ENCODE measurements at regions not wholly inside any gene's neighbourhood (a gene's known extent, or its start where the extent isn't known, plus 50 kb on each side); places are given as distances from the start of the nearest gene placed in this dataset.
A peak's percentile ranks its signal among the peaks of the same experiment; 100 is the strongest.

DNA sequence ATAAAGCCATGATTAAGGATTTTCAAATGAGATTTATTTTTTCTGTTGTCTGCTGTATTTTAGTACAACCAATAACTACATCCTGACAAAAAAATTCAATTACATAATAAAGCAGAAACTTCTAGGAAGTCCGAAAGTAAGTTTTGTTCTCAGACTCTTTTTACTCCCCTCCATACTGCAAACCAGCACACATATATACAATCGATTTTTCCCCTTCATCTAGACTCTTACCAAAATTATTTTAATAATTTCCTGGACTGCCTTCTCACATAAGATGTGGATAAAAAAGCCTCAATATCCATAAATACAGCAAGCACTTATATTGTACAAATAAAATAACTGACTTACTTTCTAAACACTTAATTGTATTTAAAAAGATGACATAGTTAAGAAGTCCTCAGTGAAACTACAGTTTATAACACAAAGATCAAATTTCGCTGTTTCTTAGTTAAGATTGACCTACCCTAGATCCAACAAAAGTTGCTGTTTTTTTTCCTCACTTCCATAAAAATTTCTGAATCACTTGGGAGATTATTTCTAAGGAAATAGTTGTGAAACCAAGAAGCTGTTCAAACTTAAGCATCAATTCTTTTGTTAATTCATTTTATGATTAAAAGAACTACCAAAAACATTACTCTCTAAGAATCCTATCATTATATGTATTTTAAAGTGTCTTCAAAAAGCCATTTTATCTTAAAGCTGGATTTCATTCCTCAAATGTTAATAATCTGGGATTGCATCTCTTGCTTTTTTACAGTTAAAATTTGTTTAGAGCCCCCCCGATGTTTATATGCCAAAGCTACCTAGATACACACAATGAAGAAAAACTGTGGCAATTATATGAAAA lies 74.7 kb upstream of the IFNE start:
- TF ChIP-seq, protein P1, sequence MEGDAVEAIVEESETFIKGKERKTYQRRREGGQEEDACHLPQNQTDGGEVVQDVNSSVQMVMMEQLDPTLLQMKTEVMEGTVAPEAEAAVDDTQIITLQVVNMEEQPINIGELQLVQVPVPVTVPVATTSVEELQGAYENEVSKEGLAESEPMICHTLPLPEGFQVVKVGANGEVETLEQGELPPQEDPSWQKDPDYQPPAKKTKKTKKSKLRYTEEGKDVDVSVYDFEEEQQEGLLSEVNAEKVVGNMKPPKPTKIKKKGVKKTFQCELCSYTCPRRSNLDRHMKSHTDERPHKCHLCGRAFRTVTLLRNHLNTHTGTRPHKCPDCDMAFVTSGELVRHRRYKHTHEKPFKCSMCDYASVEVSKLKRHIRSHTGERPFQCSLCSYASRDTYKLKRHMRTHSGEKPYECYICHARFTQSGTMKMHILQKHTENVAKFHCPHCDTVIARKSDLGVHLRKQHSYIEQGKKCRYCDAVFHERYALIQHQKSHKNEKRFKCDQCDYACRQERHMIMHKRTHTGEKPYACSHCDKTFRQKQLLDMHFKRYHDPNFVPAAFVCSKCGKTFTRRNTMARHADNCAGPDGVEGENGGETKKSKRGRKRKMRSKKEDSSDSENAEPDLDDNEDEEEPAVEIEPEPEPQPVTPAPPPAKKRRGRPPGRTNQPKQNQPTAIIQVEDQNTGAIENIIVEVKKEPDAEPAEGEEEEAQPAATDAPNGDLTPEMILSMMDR (conservative IDR thresholded peaks at IDR 0.05; ENCODE audit: low read length), result no peak
- peak overlapping the region; percentile 76 for H3K4me3 ChIP-seq (ENCODE audit: low read length)
- no peak for DNase-seq (ENCODE audit: low read depth)

DNA sequence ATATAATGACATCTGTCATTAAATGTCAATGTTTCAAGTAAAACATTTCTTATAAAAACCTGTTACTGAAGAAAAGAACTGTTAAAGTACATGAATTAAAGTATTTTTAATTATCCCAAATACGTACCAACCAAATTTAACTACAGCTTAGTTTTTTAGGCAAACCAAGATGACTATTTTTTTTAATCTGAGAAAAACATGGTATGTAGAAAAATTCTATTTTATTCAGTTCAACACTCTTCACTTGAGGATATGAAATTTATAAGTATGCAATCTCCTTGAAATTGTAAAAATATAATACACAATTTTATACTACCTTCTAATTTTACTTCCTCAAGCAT lies 75.3 kb upstream of the IFNE start:
- peak overlapping the region; percentile 76 for H3K4me3 ChIP-seq (ENCODE audit: low read length)
- DNase-seq (ENCODE audit: low read depth), result no peak
- TF ChIP-seq, protein P1 (conservative IDR thresholded peaks at IDR 0.05; ENCODE audit: low read length), result no peak

DNA sequence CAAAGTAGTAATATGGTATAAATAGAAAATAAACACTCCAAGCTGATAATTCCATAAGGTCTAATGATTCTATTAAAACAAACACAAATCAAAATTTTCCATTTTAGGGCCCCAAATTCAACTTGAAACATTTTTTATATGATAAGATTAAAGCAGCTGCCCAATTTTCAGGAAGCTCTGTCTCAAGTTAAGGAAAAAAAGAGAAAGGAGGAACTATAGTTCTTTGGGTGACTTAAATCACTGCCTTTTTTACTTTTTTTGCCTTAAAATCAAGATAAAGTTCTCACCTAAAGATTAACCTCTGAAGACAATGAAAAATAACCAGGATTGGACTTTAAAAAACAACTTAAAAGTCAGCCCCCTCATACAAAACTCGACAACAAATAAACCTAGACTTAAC lies 76.0 kb upstream of the IFNE start:
- TF ChIP-seq, protein P1 (conservative IDR thresholded peaks at IDR 0.05; ENCODE audit: low read length), result no peak
- DNase-seq (ENCODE audit: low read depth), result no peak
- H3K4me3 ChIP-seq (ENCODE audit: low read length), result peak overlapping the region; percentile 76

DNA sequence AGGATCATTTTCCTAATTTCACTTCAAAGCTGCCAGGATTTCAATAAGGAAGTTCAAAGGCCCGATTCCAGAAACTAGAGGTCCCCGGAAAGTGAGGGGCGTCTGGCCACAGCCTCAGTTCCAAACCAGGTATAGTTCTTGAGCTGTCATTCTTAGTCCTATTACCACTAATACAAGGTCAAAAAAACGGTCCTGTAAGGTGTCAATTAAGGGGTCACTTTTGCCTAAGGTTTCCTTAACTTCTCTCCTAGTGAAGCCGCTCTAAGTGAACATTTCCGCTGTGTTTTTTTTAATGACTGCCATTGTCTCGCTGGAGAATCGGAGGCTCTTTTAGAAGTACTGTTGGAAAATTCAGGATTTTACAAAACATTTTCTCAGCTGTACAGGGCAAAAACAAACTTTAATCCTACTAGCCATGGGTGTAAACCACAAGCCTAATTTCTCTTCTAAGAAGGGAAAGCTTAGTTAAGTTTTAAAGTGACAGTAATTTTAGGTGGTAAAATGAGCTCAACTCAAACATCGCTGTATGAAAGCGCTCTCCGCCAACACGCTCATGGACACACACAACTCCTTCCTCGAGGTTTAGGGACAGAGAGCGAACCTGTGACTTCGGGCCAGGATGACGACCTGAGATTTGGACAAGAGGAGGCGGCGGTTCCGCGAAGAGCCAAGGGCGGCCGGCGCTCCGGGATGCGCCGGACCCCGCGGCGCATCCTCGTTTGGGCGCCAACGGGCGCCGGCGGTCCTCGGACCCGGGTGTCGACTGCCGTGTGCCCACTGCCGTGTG lies 76.7 kb upstream of the IFNE start:
- H3K4me3 ChIP-seq (ENCODE audit: low read length), result peak overlapping the region; percentile 76
- TF ChIP-seq, protein P1 (conservative IDR thresholded peaks at IDR 0.05; ENCODE audit: low read length), result no peak
- no peak for DNase-seq (ENCODE audit: low read depth)

DNA sequence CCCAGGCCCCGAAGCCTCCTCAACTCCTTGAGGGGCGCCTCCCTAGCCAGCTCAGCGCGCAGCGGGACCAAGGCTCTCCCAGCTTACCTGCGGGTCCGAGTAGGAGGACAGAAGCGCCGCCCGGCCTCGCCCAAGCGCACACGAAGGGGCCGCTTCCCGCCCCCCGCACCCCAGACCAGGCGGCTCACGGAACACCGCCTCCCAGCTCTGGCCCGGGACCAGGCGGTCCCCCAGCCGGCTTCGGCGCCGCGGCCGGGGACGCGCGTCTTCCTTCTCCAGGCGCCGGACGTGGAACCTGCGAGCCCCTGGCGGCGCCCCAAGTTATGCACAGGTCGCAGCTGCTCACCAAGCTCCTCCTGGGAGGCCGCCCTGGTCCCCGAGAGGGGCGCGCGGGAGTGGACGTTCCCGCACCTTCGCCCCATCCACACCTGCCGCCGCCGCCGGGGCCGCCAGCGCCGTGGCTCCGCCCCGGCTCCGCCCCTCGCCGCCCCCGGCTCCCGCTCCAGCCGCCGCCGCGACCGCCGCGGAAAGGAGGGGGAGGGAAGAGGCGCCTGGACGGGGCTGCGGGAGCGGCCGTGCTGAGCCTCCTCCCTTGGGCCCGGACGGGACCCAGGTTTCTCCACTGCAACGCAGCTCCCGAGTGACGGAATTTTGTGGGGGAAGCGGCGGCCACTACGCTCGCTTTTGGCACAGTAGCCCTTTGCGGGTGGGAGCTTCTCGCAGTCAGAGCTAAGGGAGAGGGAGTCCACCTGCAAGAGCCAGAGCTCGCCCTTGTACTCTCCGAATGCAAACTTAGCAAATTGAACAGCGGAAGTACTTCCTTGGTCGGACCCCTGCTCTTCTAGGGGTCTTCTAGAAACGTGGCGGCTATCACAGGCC lies 77.5 kb upstream of the IFNE start:
- peak overlapping the region; percentile 76 for H3K4me3 ChIP-seq (ENCODE audit: low read length)
- DNase-seq (ENCODE audit: low read depth), result peak; percentile 69
- TF ChIP-seq, protein P1 (conservative IDR thresholded peaks at IDR 0.05; ENCODE audit: low read length), result no peak

DNA sequence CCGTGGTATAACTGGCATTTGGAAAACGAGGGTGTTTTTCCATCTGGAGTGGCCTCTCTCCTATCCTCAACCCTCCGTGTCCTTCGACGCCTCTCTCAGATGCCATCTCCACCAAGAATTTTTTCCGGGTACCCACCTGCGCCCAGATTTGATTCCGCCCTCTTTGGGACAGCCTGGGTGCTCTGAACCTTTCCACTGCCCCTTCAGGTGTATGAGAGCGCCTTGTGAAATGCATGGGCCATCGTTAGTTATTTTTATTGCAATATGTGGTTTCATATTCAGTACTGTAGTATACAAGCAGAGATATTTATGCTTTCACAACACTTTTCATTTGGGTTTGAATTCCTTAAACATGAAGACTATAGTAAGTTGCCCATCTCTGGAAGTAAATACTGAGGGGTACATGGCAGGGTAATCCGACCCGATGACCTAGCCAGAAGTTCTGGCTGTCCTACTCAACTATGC lies 78.2 kb upstream of the IFNE start:
- TF ChIP-seq, protein P1 (conservative IDR thresholded peaks at IDR 0.05; ENCODE audit: low read length), result no peak
- no peak for DNase-seq (ENCODE audit: low read depth)
- peak overlapping the region; percentile 76 for H3K4me3 ChIP-seq (ENCODE audit: low read length)
